LNCAP (cell line): ENCODE measurements at regions not wholly inside any gene's neighbourhood (a gene's known extent, or its start where the extent isn't known, plus 50 kb on each side); places are given as distances from the start of the nearest gene placed in this dataset.

Source experiments
- TF ChIP-seq, protein P1 (sequence below): fragments of 450-650 bp; IDR thresholded peaks from 2 replicates; pipeline ENCODE4 v1.5.1; 2017; ENCODE audit warnings: mild to moderate bottlenecking

DNA sequence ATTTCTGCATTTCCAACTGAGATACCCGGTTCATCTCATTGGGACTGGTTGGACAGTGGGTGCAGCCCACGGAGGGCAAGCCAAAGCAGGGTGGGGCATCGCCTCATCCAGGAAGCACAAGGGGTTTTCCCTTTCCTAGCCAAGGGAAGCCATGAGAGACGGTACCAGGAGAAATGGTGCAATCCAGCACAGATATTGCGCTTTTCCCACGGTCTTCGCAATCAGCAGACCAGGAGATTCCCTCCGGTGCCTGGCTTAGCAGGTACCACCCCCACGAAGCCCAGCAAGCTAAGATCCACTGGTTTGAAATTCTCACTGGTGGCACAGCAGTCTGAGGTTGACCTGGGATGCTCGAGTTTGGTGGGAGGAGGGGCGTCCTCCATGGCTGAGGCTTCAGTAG lies 527.0 kb downstream of the TLE1 start:
- TF ChIP-seq, protein P1, sequence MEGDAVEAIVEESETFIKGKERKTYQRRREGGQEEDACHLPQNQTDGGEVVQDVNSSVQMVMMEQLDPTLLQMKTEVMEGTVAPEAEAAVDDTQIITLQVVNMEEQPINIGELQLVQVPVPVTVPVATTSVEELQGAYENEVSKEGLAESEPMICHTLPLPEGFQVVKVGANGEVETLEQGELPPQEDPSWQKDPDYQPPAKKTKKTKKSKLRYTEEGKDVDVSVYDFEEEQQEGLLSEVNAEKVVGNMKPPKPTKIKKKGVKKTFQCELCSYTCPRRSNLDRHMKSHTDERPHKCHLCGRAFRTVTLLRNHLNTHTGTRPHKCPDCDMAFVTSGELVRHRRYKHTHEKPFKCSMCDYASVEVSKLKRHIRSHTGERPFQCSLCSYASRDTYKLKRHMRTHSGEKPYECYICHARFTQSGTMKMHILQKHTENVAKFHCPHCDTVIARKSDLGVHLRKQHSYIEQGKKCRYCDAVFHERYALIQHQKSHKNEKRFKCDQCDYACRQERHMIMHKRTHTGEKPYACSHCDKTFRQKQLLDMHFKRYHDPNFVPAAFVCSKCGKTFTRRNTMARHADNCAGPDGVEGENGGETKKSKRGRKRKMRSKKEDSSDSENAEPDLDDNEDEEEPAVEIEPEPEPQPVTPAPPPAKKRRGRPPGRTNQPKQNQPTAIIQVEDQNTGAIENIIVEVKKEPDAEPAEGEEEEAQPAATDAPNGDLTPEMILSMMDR, result no peak

DNA sequence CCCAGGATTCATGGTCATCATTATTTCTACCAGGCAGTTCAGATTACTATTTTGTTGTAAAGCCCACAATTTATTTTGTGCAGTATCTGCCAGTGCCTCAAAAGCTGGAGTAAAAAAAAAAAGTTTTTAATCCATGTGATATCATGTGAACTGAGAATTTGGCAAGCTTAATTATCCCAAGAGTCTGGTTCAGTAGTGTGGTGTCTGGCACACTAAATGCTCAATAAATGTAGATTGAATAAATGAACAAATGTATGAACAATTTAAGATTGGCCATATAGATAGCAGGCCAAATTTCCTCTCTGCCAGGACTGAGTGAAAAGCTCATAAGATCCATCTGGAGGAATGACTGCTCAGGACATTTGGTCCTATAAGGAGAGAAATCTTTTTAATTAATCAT lies 533.0 kb downstream of the TLE1 start:
- TF ChIP-seq, protein P1, result no peak

DNA sequence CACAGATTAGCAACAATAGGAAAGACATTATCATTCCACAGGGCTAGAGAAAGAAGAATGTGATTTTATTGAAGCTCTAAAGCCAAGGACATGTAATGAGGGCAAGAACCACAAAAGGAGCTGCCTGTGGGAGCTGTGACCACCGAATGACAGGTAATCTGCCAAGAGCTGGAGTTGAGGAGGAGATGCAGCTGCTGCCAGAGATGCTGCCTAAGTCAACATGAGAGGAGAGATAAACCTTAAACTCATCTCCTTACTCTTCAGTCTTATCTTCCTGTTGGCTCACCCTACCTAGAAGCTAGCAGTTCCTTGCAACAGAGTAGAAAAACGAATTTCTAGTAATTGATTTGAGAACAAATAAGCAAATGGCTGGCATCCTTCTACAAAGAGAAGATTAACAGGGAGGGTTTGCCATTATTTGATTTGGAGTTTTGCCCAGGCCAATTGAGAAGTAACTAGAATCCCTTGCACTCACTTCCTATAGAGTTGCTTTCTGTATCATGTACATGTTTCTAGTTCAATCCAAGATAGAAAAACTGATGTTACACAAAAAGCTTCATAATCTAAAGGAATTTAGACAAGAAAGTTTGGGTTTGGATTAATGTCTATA lies 539.2 kb downstream of the TLE1 start:
- TF ChIP-seq, protein P1, result no peak

DNA sequence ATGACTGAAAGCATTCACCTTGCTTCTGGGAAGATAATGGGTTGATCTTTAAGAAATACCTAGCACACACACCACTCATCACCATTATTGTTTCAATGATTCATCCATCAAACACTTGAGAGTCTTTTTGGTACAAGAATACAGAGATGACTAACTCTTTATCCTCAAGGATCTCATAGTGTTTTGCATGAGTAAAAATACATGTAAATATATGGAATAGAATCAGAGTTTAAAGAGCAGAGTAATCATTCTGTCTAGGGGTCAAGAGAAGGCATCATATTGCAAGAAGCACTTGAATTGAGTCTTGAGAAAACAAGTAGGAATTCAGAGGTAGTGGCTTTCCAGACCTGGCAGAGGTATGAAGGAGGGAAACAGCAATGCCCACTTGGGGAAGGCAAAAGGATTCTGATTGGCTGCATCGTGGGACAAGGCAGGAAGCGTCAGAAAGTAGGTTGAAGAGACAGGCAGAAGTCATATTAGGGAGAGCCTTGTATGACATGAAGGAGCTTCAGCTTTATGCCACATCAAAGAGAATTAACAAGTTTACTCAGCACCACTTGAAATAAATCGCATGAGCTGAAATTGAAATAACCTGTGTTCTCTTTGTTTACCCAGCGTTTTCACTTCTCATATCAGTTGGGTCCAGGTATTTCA lies 542.5 kb downstream of the TLE1 start:
- TF ChIP-seq, protein P1, result no peak

DNA sequence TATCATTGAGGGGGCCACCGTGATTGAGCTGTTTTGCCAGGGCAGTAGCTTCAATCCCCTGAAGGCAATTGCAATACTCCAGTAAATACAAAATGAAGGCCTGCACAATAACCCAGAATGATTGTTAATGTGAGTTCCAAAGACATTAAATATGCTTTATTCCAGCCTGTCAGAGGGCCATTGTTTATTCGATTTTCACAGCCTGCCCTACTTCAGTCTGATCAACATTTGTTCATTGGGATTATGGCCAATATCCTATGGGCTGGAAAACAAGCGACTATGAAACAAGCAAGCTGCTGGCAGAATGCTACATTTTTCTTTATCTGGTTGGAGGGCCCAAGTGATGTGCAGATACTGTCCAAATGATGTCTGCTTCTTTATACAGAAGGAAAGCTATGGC lies 543.1 kb downstream of the TLE1 start:
- TF ChIP-seq, protein P1, result no peak

DNA sequence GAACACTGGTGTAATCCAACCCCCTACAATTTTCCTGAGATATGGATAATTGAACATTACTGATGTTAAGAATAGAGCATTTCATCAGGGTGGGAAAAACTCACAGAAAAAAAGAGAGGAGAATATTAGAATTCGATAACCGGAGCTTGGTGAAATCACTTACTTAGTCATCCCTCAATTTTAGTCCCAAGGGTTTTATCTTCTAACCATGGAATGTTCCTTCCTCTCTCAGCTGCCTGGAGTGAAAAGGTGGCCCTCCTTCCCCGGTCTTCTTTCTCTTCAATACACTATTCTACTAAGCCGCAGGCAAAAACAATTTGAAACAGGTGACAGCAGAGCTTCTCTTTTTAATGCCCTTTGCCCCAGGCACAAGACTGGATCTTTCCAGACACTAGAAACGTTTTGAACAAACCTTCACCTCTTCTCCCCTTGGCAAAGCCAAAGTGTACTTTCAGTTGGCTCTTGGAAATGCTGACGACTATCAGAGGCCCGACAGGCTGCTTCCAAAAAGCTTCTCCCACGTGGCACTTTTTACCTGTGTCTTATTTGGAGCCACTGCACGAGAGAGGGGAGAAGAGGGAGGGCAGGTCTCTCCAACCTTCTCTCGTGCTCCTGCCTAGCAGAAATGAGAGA lies 543.9 kb downstream of the TLE1 start:
- TF ChIP-seq, protein P1, result no peak

DNA sequence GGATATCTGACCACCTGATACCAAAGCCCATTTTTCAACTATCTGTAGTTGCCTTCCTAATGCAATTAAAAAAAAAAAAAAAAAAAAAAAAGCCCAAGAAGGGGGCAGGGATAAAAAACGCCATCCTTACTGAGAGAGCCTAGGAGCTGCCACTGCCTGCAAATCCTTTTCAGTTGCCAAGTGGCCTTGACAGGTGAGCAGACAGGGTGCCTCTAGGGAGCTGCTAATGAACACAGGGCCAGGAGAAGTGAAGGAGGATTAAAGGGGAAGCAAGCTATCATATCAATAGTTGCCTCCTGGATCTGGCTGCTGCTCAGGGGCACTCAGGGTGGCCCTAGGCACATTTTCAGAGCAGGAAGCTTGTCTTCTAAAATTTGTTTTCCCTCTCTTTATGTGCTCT lies 547.4 kb downstream of the TLE1 start:
- TF ChIP-seq, protein P1, result no peak
